Neural progenitor cell (in vitro differentiated cells): ENCODE measurements at regions not wholly inside any gene's neighbourhood (a gene's known extent, or its start where the extent isn't known, plus 50 kb on each side); places are given as distances from the start of the nearest gene placed in this dataset.

Experiments used
- EZH2 ChIP-seq: fragments of 200-600 bp; sonication (generic); IDR thresholded peaks from 2 replicates; pipeline ENCODE4 v1.6.1; 2017; ENCODE audit warnings: antibody characterized with exemption, mild to moderate bottlenecking, moderate library complexity
- TF ChIP-seq, protein P1 (sequence below): fragments of 200-600 bp; sonication (generic); IDR thresholded peaks from 2 replicates; pipeline ENCODE4 v1.5.1; 2017; ENCODE audit warnings: antibody characterized with exemption, mild to moderate bottlenecking

DNA sequence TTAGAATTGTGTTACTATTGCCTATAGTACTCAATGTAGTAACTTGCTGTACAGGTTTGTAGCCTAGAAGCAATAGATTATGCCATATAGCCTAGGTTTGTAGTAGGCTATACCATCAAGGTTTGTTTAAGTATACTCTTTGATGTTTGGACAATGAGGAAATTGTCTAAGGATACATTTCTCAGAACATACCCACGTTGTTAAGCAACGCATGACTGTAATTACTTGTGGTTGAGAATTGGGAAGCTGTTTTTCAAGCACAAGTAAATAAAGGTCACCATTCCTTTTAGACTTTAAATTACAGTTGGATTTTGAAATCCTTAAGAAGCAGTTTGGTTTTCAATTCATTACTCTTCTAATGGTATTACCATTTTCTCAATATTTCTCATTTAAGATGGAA lies 89.8 kb upstream of the KCNH7 start:
- TF ChIP-seq, protein P1, sequence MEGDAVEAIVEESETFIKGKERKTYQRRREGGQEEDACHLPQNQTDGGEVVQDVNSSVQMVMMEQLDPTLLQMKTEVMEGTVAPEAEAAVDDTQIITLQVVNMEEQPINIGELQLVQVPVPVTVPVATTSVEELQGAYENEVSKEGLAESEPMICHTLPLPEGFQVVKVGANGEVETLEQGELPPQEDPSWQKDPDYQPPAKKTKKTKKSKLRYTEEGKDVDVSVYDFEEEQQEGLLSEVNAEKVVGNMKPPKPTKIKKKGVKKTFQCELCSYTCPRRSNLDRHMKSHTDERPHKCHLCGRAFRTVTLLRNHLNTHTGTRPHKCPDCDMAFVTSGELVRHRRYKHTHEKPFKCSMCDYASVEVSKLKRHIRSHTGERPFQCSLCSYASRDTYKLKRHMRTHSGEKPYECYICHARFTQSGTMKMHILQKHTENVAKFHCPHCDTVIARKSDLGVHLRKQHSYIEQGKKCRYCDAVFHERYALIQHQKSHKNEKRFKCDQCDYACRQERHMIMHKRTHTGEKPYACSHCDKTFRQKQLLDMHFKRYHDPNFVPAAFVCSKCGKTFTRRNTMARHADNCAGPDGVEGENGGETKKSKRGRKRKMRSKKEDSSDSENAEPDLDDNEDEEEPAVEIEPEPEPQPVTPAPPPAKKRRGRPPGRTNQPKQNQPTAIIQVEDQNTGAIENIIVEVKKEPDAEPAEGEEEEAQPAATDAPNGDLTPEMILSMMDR, result no peak
- TF ChIP-seq EZH2, result no peak
